ENCODE measurements at regions not wholly inside any gene's neighbourhood (a gene's known extent, or its start where the extent isn't known, plus 50 kb on each side); places are given as distances from the start of the nearest gene placed in this dataset.

DNA sequence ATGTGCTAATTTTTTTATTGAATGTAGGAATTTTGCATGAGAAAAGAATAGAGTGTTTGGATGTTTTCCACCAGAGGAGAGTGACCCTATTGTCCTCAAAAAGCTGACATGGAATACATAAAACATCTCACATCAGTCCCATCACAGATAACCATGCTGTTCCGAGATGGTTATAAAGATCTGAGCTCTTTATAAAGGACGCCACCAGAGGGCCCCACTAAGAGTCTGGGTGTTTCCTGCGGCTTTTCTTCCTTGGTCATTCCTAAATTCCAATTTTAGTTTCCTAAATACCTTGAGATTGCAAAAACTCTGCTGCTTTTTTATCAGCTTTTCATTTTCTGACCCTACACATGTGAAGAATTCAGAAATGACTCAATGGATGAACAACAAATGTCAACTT, 504.5 kb upstream of the FRG1 start:
- TF ChIP-seq GATA2 (IDR thresholded peaks at IDR 0.05; ENCODE audit: low read depth, low read length) (no peak), GATA3 (IDR thresholded peaks at IDR 0.05; ENCODE audit: low read depth, low read length) (no peak)

Data from SH-SY5Y (cell line).